ENCODE measurements at regions not wholly inside any gene's neighbourhood (a gene's known extent, or its start where the extent isn't known, plus 50 kb on each side); places are given as distances from the start of the nearest gene placed in this dataset.

DNA sequence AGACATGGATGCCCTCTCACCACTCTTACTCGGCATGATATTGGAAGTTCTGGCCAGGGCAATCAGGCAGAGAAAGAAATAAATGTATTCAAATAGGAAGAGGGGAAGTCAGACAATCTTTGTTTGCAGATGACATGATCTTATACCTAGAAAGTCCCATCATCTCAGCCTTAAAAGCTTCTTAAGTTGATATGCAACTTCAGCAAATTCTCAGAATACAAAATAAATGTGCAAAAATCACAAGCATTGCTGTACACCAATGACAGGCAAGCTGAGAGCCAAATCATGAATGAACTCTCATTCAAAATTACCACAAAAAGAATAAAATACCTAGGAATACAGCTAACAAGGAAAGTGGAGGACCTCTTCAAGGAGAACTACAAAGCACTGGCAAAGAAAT, 2190.4 kb downstream of the MAT2B start:
- no peak for DNase-seq (ENCODE audit: low spot score)

- no peak for DNase-seq (ENCODE audit: low spot score)
These were observed 2200.5 kb downstream of the MAT2B start for GRCh38 chr5:165705960-165706359.

DNA sequence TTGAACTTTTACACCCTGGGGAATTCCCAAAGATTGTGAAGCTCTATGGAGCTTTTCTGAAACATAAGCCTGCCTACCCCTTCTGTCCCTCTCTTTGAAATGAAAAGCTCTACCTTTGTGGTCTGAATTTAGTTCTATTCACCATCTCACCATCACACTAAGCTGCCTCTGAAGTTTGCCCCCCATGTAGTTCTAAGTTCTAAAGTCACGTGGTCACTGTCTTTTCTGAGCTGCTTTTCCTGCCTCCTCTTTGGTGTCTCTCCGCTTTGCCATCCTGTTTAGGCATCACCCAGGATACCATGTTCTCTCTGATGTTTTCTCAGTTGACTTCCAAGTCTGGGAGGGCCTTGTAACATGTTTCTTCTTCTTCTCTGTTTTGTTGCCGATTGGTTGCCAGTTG, 2206.6 kb downstream of the MAT2B start:
- no peak for DNase-seq (ENCODE audit: low spot score)

- DNase-seq (ENCODE audit: low spot score) = no peak
These were observed 2209.2 kb downstream of the MAT2B start for GRCh38 chr5:165714598-165714997.

DNA sequence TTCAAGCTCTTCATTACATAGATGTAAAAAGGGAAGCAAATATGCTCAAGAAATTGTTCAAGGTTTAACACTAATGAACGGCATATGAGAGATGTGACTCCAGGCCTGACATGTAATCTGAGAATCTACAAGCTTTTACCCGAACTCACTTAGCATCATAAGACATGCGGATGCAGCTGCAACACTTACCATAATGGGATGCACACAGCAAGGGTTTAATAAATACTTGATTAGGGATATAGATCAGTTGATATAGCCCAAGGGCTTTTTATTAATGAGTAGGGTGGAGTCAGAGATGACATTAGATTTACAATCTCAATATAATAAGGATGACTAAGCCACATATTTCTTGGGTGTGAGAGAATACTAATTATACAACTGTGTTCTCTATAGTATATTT, 2215.5 kb downstream of the MAT2B start:
- DNase-seq (ENCODE audit: low spot score) = no peak

- DNase-seq (ENCODE audit: low spot score) = no peak
These were observed 2217.0 kb downstream of the MAT2B start for GRCh38 chr5:165722401-165722800.

DNA sequence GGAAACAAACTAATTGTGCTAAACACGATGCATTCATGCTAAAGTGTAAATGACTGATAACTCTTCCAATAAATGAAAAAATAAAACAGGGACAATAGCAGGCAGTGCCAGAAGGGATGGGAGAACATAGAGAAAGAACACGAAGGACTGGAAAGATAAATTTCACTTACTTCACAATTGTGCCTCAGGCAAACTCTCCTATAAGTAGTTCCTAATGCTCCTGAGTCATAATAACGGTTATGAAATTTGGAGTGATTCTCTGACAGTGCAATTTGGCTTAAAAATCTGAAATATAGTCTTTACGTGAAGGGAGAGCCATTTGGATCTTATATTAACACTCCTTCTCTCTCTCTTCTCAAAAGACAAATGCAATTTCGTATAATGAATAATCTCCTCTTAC, 2218.5 kb downstream of the MAT2B start:
- no peak for DNase-seq (ENCODE audit: low spot score)

DNA sequence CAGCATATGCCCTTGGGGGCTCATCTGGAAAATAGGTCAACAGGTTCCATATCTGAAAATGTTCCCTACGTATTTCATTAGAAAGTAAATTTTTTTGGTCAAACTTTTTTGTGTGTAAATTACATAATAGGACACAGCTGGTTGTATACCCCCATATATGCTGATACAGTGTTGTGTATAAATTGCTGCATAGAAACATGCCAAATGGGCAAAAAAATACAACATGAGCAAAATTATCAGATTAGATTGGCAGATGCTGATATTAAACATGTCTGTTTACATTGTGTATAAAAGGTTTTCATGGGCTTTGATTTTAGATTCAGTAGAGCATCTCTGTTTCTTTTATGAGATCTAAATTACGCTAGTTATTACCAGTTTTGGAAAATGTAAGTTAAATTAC, 2223.0 kb downstream of the MAT2B start:
- no peak for DNase-seq (ENCODE audit: low spot score)

DNA sequence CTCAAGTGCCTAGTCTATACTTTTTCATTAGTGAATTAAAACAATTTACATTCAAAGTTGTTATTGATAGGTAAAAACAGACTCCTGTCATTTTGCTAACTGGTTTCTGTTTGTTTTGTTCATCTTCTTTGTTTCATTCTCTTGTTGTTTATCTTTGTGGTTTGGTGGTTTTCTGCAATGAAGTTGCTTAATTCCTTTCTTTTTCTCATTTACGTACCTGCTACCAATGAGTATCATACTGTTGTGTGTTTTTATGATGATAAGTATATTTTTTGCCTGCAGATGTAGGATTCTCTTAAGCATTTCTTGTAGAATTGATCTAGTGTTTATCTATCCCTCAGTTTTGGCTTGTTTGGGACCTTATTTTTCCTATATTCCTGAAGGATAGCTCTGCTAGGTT, 2230.0 kb downstream of the MAT2B start:
- no peak for DNase-seq (ENCODE audit: low spot score)

DNA sequence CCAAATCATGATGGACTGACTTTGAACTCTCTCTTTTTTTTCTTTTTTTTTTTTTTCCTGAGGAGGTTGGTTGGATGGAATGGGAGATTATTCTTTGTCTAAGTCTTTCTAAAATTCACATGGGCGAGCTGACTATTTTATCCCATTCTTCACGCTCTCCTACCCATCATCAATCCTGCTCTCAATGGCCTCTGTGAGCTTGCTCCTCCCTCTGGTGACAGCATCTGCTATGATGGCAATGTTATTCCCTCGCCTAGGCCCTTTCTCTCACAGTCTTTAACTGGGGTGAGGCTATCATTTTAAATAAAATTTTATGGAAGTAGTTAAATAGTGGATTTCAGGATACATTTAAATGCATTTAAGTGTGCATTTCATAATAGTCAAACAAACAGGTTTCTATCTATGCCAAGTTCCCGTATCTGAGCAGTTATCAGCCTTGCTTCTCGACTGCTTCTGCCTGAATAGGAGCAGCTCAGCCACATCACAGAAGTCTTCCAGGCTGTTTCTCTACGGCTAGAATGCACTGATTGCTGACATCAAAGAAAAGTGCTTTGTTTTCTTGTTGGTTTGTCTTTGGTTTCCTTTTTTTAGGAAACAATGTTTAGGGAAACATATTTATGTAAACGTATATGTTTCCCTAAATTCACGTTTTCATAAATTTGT, 2233.8 kb downstream of the MAT2B start:
- no peak for DNase-seq (ENCODE audit: low spot score)

GRCh38 chr5:165757791-165758190, 2252.4 kb downstream of the MAT2B start:
- no peak for DNase-seq (ENCODE audit: low spot score)

- DNase-seq (ENCODE audit: low spot score) = no peak
These were observed 2269.7 kb downstream of the MAT2B start for GRCh38 chr5:165775111-165775510.

DNA sequence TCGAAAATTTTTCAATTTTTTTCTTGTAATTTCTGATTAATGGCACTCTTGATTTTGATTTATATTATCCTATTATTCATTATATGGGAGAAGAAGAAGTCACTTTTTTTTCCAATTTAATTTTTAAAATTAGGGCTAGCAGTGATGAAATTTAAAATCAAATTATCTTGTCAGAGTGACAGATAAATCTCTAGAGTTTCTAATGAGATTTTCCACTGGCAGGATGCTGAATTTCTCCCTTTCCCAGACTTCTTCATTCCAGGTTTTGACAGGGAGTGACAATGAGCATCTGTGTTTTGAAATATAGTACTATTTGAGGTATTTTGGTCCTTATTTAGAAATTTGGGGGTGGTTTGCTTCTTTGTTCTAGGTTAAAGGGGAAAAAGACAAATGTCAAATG, 2274.1 kb downstream of the MAT2B start:
- DNase-seq (ENCODE audit: low spot score) = no peak

- DNase-seq (ENCODE audit: low spot score) = no peak
These were observed 2275.5 kb downstream of the MAT2B start for GRCh38 chr5:165780901-165781300.

GRCh38 chr5:165781738-165782137, 2276.3 kb downstream of the MAT2B start:
- DNase-seq (ENCODE audit: low spot score) = no peak

GRCh38 chr5:165783024-165783423, 2277.6 kb downstream of the MAT2B start:
- DNase-seq (ENCODE audit: low spot score) = no peak

GRCh38 chr5:165786073-165786472, 2280.7 kb downstream of the MAT2B start:
- DNase-seq (ENCODE audit: low spot score) = no peak

GRCh38 chr5:165795073-165795472, 2289.7 kb downstream of the MAT2B start:
- DNase-seq (ENCODE audit: low spot score) = no peak

DNA sequence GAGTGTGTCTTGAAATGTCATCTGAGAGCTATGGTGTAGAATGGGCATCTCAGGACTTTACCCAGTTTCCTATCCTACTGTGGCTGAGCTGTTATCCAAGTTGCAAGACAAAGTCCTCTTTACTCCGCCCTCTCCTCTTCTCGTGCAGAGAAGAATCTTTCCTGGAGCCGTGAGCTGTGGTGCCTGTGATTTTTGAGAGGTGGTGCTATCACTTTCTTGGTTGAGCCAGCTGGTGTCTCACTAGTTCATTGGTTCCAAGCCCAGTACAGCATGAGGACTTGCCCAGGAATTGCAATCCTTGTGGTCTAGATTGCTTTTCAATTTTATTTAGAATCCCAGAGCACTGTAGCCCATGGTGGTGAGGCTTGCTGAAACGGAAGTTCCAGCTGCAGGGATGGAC, 2300.3 kb downstream of the MAT2B start:
- DNase-seq (ENCODE audit: low spot score) = no peak

DNA sequence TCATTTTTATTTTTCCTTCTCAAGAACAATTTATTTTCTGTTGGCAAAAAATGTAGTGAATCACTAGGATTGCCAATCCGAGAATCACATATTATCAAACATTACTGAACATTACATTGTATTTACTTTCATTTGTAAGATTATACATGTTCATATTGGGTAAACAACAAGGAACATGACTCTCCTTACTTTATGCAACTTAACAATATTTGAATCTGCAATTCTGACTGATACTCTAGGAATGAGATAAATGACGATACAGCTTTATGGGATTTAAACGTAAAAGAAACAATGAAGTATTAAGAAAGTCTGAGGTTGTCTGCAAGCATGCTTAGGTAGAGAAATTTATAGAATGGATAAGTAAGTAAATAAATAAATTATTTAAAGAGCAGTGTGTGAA, 2302.9 kb downstream of the MAT2B start:
- no peak for DNase-seq (ENCODE audit: low spot score)

- DNase-seq (ENCODE audit: low spot score) = no peak
These were observed 2304.5 kb downstream of the MAT2B start for GRCh38 chr5:165809914-165810313.

- no peak for DNase-seq (ENCODE audit: low spot score)
These were observed 2324.1 kb downstream of the MAT2B start for GRCh38 chr5:165829504-165829903.

GRCh38 chr5:165834891-165835290, 2329.5 kb downstream of the MAT2B start:
- no peak for DNase-seq (ENCODE audit: low spot score)

- no peak for DNase-seq (ENCODE audit: low spot score)
These were observed 2330.6 kb downstream of the MAT2B start for GRCh38 chr5:165836046-165836445.

- no peak for DNase-seq (ENCODE audit: low spot score)
These were observed 2331.9 kb downstream of the MAT2B start for GRCh38 chr5:165837286-165837685.

Data from HuH-7.5 (cell line).